NCI-H345 treated with DMSO at 0.1 percent for 48 hours (cell line): ENCODE measurements at regions not wholly inside any gene's neighbourhood (a gene's known extent, or its start where the extent isn't known, plus 50 kb on each side); places are given as distances from the start of the nearest gene placed in this dataset.
"Not testable (repeated sequence)": the region's sequence is repeated elsewhere in the genome, so short reads cannot be mapped to it uniquely, and the experiment has no call there.

ENCODE experiments used
- DNase-seq: peaks from one replicate; lab custom pipeline; 2025; ENCODE audit not compliant: unreplicated experiment; lab: John Stamatoyannopoulos, UW

DNA sequence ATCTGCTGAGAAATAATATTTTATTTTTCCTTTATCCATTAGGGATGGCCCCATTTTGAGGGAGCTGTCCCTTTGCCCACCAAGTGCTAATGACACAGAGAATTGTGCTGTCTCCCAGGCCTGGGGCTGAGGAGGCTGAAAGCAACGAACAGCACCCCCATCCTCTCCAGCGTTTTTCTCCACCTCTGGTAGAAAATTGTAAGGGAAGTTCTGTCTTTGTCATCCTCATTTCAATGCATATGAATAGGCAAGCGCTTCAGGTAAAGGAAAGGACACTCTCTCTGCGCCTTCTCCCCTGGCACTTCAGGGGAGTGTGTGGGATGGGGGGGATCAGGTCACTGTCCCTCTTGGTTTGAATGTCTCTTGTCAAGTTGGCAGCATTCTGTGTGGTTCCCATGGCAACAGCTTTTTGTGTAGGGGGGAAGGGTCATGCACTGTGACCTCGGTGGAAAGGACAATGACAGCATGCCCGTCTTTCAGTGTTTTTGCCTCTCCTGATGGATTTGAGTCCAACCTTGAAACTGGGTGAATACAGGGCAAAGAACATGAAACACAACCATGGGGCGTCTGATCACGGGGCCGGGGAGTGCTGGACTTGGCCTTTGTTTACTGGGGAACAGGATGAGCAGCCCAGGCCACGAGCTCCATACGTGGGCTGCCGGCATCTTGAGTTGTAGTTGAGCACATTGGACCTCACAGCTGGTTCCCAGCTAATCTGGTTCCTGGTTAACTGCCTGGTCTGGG, 230.2 kb downstream of the VRK1 start:
- no peak for DNase-seq

DNA sequence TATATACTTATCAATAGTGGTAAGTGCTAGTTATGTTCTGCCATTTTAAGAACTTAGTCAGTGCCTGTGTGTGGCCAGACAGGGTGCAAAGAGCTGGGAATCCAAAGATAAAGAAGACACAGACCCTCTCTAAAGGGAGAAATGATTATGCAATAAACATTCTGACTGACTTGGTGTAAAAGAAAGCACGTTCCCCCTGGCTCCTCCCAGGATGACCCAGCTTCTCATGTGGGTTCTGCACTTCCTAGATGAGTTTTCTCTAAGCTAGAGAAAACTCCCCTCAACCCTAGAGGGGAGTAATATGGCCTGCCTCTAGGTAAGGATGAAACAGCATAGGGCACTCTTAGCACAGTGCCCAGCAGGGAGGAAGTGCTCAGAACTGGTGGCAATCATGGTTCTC, 231.2 kb downstream of the VRK1 start:
- no peak for DNase-seq

DNA sequence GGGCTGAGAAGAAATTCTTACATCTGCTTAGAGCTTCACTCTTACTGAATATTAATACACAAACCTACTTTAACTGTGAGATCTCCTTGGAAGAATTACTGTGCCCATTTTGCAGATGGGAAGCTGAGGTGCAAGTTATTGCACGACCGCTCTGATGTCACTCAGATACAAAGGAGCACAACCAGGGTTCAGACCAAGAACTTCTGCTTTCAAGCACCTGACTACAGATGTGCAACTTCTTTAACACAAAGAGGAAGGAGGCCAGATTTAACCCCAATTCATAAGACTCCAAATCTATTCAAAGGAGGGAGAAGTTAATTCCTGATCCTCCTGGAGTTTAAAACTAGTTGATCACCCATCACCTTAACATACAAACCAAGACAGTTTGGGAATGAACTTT, 232.6 kb downstream of the VRK1 start:
- no peak for DNase-seq

DNA sequence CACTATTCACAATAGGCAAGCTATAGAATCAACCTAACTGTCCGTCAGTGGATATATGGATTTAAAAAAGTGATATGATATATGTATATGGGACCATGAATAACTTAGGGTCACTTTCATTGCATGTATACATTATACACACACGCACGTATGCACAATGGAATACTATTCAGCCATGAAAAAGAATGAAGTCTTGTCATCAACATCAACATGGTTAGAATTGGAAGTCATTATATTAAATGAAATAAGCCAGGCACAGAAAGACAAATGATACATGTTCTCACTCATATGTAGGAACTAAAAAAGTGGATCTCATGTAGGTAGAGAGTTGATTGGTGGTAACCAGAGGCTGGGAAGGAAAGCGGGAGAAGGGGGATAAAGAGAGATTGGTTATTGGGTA, 234.3 kb downstream of the VRK1 start:
- DNase-seq: no peak

DNA sequence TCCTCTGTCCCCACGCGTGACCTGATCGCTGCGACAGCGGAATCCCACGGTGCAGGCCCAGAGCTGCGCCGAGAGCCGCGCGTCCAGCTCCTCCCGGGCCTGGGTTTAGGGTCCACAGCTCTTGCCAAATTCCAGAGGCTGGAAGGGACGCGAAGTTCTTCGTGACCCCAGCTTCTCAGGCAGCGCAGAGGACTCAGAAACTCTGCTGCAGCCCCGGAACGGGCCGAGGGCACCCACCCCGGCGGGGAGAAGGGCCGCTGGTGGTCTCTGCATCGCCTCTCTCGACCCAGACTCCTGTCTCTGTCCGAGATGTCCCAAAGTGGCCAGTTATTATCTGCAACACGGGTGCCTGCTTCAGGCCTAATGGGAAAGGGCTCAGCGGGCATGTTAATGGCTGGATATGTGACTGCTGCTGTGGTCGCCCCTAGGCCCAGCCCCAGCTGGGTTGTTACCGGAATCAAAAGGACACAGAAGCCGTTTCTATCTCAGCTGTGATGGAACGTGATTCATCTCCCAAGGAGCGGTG, 236.4 kb downstream of the VRK1 start:
- DNase-seq: no peak

DNA sequence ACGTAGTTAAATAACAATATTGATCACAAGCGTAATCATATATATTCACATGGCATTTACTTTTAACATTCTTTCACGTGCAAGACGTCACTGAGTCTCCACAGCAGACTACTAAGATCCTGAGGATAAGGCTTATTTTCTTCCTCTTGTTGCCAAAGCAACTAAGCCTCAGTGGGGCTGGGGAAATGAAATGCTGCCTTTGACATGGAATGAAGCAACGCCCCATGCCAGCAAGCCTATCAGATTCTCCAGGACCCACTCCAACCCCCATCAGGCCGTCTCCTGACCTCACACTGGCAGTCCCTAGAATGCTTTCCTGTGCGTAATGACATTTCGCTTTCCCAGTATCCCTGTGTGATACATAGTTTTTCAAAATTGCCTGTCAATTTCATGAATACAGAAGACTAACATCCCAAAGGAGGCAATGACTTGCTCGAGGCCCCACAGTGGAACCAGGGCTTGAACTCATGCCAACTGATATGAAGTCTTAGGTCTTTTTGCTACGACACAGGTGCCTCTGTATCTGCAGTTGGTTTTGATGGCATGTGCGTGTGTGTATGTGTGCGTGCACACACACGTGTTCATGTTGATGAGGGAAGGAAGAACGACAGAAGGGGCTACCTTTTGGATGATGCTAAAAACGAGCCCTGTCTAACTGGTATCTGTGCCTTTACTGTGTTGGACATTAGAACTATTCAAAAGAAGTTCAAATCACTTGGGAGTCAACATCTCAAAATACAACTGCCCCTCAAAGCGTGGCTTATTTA, 239.1 kb downstream of the VRK1 start:
- no peak for DNase-seq

DNA sequence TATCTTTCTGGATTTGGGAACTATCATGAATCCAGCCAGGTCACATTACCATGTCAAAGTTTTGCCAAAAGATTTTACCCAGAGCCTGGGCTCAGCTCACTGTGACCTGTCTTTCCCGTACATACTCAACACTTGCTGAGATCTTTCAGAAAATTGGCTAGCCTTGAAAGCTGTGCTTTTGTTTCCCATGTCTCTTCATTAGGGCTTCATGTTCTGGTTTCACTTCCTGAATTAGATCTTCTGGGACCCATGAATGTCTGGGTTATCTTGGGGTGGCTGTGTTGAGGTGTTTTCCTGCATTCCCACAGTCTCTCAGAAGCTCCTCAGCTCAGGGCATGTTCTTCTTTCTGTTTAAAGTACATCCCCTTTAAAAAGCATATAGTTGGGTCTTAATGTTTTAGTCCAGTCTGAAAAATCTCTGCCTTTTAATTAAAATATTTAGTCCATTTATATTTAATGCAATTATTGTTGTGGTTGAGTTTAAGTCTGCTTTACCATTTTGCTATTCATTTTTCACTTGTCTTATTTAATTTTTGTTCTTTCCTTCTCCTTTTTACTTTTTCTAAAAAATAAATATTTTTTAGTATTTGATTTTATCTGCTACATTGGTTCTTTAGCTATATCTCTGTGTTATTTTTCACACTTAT, 242.7 kb downstream of the VRK1 start:
- no peak for DNase-seq

DNA sequence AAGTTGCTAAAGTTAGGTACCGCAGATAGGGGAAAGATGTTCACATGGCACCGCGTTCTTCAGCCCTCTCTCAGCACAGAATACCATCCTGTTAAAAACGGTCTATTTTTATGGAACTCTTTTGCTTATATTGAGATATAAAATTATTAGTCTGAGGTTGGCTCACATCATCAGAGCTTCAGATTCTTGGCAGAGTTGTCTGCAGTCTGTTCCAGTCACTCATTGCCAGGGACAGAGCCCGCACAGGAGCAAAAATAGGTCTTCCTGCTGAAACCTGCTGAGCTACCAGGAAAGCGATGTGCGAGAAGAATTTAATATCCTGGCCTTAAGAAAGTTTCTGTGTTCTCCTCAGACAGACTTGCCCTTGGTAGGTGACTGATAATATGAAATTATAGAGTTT, 249.8 kb downstream of the VRK1 start:
- DNase-seq: no peak

DNA sequence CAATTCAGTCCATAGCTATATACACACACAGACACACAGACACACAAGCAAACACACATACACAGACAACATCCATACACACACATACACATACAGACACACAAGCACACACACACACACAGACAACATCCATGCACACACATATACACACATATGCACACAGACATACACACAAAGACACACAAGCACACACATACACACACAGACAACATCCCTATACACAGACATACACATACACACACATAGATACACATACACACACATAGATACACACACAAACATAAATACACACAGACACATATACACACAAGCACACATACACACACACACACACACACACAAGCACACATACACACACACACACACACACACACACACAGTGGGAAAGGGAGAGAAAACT, 254.8 kb downstream of the VRK1 start:
- no peak for DNase-seq

DNA sequence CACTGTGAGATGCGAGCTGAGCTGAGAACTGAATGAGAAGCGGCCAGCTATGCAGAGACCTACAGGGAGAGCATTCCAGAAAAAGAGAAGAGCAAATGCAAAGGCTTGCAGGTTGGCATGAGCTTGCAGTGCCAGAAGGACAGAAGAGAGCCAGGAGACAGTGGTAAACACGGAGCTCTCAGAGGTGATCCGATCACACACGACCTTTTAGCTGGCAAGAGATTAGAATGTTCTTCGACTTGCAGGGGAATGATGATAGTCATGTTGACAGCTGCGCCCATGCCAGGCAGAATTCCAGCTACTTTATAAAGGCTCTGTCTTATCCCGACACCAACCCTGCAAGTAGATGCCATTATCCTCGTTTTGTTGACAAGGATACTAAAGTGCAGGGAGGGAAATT, 256.8 kb downstream of the VRK1 start:
- no peak for DNase-seq

DNA sequence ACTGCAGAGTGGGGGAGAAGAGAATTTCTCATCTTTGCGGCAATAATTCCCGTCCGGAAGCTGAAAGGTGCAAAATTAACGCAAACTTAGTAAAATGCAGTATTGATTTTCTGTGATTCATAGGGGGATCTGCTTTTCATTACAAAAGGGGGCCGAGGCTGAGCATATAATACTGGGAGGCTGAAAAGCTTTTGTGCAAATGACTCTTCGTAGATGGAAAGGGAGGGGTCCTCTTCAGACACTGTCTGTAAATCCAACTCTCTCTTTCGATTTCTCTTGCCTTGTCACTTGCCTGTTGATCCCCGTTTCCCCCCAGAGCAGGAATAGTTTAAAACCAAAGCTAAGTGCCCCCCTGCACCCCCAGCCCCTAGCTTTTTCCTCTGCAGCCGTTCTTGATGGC, 258.2 kb downstream of the VRK1 start:
- no peak for DNase-seq

DNA sequence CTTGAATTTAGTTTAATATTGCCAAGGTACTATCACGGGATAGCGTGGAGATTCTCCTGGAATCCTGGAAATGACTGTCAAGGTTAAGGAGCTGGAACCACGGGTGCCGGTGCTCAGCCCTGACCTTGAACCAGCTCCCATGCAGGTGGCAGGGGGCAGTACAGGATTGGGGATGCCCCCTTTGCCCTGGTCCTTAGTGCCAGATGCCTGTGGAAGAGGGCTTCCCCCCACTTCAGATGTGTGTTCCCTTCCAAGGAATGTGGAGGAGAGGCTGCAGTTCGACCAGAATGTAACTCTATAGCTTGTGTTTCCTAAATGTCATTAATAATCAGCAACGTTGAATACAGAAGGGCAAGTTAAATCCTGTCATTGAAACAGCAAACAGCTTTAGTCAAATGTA, 258.9 kb downstream of the VRK1 start:
- DNase-seq: no peak

DNA sequence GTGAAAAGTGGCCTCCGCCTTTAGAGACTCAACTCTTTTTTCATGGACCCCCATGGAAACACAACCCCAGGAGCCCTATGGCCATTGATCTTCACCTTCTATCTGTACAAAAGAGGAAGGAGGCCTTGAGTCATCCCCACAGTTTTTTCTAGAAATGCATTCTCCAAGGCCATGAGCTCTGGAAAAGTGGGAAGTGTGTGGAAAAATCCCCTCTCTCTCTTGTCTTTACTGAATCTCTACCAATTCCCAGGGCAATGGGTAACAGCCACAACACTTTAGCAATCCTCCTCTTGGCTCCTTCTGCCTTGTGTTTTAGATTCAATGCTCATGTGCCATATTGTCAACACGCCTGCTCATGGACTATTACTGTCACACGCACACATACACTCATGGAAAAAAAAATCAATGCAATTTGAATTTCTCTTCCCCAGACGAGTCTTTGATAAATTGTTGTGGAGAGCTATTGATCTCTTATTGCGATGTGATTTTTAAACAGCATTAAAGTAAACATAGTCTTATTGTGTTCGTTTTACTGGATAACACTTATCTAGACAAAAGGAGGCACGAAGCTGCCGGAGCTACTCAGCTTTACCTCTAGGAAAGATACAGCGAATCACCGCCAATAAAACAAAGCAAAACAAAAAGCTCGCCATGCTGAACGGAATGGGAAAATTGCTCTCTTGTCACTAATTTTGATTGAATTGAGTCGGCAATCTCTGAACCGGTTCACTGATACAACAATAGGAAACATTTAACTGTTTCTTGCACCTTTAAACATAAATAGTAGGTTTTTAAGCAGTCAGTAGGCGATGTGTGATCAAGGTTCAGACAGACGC, 260.3 kb downstream of the VRK1 start:
- DNase-seq: peak; percentile 58

DNA sequence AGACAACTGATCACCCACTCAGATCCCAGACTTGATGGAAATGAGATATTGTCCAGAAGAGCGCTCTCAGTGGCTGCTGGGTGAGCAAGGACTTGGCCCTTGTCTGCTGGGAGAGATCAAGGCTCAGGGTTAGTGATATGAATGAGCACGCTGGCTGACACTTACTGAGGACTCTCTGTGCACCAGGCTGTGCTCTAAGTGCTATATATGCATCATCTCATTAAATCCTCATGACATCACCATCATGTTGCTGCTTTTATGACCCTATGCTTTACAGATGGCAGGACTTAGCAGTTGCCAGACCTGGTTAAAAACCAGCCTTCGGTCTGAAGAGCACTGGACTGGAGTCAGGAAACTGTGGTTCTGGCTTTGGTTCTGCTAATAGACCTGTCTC, 260.9 kb downstream of the VRK1 start:
- DNase-seq: peak; percentile 55

DNA sequence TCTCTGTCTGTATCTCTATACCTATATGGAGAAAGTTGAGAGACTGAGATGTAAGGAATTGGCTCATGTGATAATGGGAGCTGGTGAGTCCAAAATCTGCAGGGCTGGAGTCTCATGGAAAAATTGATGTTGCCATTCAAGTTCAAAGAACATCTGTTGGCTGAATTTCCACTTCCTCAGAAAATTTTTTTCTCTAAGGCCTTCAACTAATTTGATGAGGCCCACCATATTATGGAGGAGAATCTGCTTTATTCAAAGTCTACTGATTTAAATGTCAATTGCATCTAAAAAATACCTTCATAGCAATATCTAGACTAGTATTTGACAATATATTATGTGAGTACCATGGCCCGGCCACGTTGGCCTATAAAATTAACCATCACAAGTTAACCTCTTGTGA, 261.4 kb downstream of the VRK1 start:
- DNase-seq: no peak

DNA sequence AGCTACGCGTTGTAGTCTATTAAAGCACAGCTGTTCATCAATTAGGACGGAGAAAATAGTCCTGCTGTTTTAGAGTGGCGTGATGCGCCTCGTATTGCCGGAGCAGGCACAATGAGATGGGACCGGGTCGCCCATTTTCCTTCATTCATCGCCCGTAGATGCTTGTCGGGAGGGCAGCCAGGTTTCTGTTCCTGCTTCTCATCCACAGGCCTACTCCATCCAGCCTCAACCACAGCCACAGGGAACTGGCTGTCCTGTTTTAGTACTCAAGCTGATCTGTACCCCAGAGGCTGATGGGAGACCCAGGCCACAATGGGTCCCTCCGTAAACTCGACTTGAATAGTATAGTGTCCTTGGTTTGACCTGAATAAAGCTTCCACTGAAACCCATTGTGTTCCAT, 264.0 kb downstream of the VRK1 start:
- DNase-seq: no peak

DNA sequence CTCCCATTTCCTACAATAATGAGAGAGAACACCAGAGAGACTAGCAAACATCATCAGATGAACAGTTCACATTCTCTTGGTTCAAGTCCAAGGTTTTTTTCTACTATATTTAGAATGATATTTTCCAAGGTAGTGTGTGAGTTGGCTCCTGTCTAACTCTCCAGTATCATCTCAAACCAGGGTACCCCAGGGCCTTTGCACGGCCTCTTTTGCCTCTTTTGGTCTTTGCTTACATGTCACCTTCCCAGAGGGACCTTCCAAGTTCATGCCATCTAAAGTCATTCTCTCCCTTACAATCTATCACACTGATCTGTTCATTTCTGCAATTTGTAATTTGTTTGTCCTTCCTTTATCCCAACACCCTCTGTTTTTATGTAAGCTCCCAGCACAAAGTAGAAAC, 264.5 kb downstream of the VRK1 start:
- no peak for DNase-seq

DNA sequence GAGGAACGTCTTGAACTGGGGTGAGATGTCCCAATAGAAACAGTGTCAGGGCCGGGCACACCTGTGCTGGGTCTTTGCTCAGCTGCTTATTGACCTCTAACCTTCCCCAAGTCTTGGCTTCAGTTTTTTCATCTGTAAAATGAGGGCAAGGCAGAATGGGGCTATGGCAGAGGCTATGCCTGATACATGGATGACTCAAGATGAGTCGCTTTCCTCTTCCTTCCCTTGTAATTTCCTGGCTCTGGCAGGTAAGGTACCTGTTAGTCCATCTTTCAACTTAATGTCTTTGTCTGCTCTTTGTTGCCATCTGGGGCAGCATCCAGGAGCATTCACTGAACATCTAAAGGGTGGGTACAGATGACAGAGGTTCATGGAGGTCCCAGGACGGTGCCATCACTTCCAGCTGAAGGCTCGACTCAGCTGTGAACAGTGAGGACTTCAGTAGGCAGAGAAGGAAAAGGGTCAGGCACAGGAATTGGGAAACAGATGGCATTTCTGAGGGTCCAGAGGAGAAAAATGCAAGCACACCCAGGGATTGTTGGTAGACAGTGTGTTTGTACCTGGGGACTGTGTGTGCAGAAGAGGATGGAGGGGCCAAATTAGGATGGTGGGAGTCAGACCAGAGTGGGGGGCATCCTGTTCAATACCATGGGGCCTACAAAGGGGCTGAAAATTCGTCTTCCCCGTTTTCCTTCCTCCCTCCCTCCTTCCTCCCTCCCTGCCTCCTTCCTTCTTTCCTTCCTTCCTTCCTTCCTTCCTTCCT, 268.3 kb downstream of the VRK1 start:
- no peak for DNase-seq

DNA sequence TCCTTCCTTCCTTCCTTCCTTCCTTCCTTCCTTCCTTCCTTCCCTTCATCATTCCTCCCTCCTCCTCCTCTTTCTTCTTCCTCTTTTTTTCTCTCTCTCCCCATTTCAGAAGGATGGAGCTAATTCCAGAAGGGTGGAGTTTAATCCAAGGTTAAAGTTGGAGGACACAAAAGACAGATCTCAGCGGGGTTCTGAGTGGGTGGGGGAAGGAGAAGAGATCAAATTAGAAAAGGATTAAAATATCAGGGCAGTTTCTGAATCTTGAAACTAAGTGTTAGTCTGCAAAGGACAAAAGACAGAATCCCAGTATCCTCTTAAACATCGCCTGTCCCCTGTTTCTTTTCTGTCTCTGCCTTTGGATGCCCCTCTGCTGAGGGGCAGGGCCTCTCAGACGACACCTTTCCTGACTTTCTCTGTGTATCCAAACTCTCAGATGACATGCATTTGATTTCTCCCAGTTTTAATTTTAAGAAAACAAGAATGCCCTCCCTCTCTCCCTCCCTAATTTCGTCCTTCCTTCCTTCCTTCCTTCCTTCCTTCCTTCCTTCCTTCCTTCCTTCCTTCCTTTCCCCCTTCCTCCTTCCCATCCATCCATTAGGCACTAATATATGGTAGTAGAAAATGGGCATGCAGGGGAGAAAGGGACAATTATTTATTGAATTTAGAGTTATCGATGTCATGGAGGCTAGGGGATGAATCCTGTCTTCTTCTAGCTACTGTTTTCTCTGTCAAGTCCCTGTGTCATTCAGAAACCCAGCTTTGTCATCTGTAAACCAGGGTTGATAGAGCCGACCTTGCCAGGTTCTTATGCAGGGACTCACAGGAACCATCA, 269.1 kb downstream of the VRK1 start:
- DNase-seq: no peak

DNA sequence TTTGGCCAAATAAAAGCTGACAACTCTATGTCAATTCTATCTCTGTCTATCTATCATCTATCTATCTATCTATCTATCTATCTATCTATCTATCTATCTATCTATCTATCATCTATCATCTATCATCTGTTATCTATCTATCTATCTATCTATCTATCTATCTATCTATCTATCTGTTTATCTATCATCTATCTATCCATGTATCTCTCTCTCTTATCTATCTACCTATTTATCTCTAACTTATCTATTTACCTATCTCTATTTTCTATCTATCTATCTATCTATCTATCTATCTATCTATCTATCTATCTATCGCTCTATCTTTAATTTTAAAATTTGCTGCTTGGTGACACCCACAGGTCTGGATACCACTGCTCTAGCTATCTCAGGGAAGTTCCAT, 271.1 kb downstream of the VRK1 start:
- DNase-seq: not testable (repeated sequence)
